ENCODE measurements at regions not wholly inside any gene's neighbourhood (a gene's known extent, or its start where the extent isn't known, plus 50 kb on each side); places are given as distances from the start of the nearest gene placed in this dataset.
"Not testable (repeated sequence)": the region's sequence is repeated elsewhere in the genome, so short reads cannot be mapped to it uniquely, and the experiment has no call there.

DNA sequence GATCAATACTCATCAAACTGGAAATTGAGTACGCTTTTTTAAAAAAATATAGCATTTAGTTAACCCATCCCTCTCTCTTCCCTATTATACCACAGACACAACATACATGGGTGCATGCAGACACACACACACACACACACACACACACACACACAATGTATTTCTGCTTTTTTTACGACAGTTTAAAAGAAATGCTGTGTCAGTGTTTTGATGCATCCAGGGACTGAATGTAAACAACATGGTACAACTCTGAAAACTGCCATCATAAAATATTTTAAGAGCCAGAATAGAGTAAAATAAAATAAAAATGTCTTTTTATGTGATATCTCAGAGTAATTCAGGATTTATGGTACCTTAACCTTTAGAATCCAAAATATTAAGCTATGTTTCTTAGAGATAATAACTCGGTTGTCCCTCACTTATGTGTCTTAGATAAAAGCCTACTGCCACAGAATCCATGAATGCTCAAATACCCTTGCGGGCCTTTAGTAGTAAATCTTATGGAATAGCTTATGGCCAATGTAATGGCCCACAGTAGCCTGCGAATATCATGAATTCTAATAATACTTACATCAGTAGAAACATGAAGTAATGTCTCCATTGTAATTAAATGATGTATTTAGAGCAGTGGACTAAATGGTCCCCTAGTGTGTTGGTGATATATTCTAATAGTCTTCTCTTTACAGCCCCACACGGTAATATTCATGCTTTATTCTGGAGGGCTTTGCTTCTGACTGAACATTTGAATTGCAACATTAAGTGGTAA lies 251.6 kb upstream of the FIGN start:
- no peak for DNase-seq

DNA sequence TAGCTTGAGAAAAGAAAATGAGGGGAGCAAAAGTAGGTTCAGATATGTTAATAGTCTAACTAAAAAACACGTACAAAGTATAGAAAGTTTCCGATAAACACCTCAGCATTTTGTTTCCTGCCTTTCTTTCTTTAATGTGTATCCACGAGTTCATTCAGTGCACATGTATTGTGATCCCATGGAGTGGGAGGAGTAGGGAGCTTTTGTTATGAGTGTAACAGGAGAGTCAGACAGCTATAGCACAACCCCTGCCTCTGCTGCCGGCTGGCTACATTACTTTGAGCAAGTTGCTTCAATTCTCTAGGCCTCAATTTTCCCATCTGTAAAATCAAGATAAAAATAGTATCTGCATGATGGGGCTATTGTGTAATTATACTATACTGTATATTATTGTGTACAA lies 249.2 kb upstream of the FIGN start:
- no peak for DNase-seq

More for the DNA sequence above, 251.6 kb upstream of the FIGN start:
- no peaks in the 10 kb centered on the region for H3K36me3 ChIP-seq (replicated peaks; ENCODE audit: control insufficient read depth, insufficient read depth, low read length)
- no peaks in the 10 kb centered on the region for H3K27me3 ChIP-seq (ENCODE audit: control insufficient read depth, insufficient read depth, low read length)
- H3K4me3 ChIP-seq (ENCODE audit: insufficient read depth, low read depth, low read length): no peak overlapping the region

DNA sequence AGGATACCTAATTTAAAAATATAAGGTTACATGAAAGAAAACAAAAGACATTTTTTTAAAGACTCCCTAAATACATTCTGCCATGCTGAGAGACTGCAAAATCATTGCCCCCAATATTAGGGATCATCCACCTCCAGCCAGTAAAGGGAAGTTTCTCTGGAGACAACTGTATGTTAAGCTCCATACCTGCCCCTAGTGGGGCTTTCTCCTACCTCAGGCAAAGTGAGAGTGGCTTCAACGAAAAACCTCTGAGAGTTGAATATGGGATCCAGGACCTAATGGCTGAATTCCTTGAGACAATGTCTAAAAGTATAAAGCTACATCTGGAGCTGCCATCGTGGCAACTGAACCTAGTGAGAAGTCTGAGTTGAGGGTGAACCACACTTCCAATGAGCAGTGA lies 248.1 kb upstream of the FIGN start:
- H3K36me3 ChIP-seq (replicated peaks; ENCODE audit: control insufficient read depth, insufficient read depth, low read length): no peaks in the 10 kb centered on the region

More for the DNA sequence above, 249.2 kb upstream of the FIGN start:
- Histone ChIP-seq H3K36me3 (replicated peaks; ENCODE audit: control insufficient read depth, insufficient read depth, low read length) (no peaks in the 10 kb centered on the region), H3K4me3 (ENCODE audit: insufficient read depth, low read depth, low read length) (no peak overlapping the region), H3K27me3 (ENCODE audit: control insufficient read depth, insufficient read depth, low read length) (no peaks in the 10 kb centered on the region)

DNA sequence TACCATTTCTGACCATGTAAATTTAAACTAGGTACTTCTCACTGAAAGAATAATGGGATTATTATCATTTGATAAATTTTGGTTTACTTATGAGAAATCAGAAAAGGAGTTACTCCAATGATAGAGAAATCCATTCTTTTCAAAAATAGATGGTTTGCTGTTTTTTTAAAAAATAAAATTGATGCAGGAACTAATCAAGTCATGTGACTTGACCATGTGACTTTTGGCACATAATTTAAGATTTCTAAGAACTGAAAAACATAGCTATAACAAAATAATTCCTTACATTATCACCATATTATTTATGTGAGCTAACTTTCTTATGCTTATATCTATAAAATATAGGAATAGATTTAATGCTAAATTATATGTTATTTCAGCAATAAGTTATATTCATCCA lies 247.1 kb upstream of the FIGN start:
- no peak for DNase-seq
- Histone ChIP-seq H3K27me3 (ENCODE audit: control insufficient read depth, insufficient read depth, low read length) (no peaks in the 10 kb centered on the region), H3K4me3 (ENCODE audit: insufficient read depth, low read depth, low read length) (no peak overlapping the region), H3K36me3 (replicated peaks; ENCODE audit: control insufficient read depth, insufficient read depth, low read length) (no peaks in the 10 kb centered on the region)

More for the DNA sequence above, 248.1 kb upstream of the FIGN start:
- no peak overlapping the region for H3K4me3 ChIP-seq (ENCODE audit: insufficient read depth, low read depth, low read length)
- DNase-seq: peak; percentile 2
- H3K27me3 ChIP-seq (ENCODE audit: control insufficient read depth, insufficient read depth, low read length): no peaks in the 10 kb centered on the region

DNA sequence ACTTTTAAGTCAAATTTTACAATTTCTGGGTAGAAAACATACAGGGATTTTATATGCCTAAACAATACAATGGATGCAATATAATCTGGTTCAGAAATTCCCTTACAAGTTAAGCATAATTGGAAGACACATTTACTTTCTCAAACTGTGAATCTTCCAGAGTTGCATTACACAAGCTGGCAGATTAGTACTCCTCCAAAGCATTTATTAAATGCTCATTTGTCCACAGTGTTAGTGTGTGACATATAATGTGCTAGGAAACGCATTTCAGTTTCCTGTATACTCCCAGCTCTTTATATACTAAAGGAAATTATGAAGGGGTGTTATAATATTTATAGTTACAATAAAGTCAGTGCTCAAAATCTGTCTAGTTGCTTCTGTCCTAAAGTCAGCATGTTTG lies 239.0 kb upstream of the FIGN start:
- Histone ChIP-seq H3K36me3 (replicated peaks; ENCODE audit: control insufficient read depth, insufficient read depth, low read length) (no peaks in the 10 kb centered on the region), H3K4me3 (ENCODE audit: insufficient read depth, low read depth, low read length) (no peak overlapping the region), H3K27me3 (ENCODE audit: control insufficient read depth, insufficient read depth, low read length) (no peaks in the 10 kb centered on the region)
- no peak for DNase-seq

DNA sequence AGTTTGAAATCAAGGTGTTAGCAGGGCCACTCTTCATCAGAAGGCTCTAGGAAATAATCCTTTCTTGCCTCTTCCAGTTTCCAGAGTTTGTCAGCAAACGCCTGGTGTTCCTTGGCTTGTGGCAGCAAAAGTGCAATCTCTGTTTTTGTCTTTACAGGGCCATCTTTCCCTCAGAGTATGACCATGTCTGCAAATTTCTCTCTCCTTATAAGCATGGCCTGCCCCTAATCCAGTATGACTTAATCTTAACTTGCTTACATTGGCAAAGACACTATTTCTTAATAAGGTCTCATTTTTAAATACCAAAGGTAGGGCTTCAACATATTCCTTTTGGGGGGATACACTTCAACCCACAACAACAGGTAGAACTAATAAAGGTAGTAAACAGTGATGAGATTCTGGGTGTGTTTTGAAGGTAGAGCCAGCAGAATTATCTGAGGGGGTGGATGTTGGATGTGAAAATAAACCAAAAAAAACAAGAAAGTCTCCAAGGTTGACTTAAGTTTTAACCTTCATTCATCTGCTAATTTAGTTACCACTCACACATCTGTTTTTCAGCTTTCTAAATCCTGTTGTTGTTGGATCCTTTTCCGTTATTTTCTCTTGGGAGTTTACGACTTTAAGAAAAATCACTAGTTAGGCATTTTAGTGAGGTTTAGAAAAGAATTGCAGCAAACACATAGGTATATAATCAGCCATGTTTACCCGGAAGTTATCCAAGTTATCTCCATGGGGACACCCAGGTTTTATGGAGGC lies 234.4 kb upstream of the FIGN start:
- no peak for DNase-seq
- H3K4me3 ChIP-seq (ENCODE audit: insufficient read depth, low read depth, low read length): no peak overlapping the region
- no peaks in the 10 kb centered on the region for H3K36me3 ChIP-seq (replicated peaks; ENCODE audit: control insufficient read depth, insufficient read depth, low read length)
- no peaks in the 10 kb centered on the region for H3K27me3 ChIP-seq (ENCODE audit: control insufficient read depth, insufficient read depth, low read length)

DNA sequence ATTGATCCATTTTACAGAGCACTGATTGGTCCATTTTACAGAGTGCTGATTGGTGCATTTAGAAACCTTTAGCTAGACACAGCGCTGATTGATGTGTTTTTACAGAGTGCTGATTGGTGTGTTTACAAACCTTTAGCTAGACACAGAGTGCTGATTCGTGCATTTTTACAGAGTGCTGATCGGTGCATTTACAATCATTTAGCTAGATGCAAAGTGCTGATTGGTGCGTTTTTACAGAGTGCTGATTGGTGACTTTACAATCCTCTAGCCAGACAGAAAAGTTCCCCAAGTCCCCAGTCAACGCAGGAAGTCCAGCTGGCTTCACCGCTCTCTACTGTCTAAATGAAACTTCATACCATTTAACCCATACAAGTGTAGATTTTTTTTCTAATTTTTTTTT lies 228.5 kb upstream of the FIGN start:
- H3K27me3 ChIP-seq (ENCODE audit: control insufficient read depth, insufficient read depth, low read length); H3K36me3 ChIP-seq (replicated peaks; ENCODE audit: control insufficient read depth, insufficient read depth, low read length); DNase-seq; H3K4me3 ChIP-seq (ENCODE audit: insufficient read depth, low read depth, low read length): not testable (repeated sequence)

DNA sequence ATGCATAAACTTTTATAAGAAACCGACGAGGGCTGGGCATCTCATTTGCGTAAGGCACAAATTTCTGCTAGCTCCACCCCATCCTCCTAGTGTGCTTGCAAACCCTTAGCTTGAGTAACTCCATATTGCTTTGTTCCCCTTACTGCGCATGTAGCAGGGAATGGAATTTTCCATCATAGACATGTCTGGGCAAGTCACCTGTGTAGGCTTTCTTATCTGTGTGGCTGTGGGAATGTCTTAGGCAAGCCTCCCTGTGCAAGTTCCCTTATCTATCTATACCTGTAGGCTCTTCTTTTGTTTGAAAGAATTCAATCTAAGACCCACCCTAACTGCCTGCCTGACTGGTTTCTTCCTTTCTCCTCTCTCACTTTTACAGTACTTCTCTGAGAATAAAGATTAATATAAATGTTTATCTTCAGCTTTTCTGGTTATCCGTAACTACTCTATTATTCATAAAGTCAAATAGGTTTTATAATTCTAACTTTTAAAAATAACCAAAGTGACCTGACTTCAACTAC lies 217.6 kb upstream of the FIGN start:
- Histone ChIP-seq H3K27me3 (ENCODE audit: control insufficient read depth, insufficient read depth, low read length) (no peaks in the 10 kb centered on the region), H3K36me3 (replicated peaks; ENCODE audit: control insufficient read depth, insufficient read depth, low read length) (no peaks in the 10 kb centered on the region), H3K4me3 (ENCODE audit: insufficient read depth, low read depth, low read length) (no peak overlapping the region)
- DNase-seq: no peak

DNA sequence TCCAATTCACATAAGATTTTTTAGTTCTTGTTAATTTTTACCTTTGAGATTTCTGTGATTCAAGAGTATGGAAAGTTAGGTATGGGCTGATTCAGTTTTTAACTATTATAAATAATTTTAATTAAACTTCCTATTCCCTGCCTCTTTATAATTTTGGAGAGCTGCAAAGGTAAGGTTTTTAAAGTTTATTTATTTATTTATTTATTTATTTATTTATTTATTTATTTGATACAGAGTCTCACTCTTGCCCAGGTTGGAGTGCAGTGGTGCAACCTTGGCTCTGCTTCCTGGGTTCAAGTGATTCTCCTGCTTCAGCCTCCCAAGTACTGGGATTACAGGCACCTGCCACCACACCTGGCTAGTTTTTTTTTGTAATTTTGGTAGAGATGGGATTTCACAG lies 215.5 kb upstream of the FIGN start:
- H3K36me3 ChIP-seq (replicated peaks; ENCODE audit: control insufficient read depth, insufficient read depth, low read length): no peaks in the 10 kb centered on the region
- H3K4me3 ChIP-seq (ENCODE audit: insufficient read depth, low read depth, low read length): no peak overlapping the region
- no peak for DNase-seq
- no peaks in the 10 kb centered on the region for H3K27me3 ChIP-seq (ENCODE audit: control insufficient read depth, insufficient read depth, low read length)

DNA sequence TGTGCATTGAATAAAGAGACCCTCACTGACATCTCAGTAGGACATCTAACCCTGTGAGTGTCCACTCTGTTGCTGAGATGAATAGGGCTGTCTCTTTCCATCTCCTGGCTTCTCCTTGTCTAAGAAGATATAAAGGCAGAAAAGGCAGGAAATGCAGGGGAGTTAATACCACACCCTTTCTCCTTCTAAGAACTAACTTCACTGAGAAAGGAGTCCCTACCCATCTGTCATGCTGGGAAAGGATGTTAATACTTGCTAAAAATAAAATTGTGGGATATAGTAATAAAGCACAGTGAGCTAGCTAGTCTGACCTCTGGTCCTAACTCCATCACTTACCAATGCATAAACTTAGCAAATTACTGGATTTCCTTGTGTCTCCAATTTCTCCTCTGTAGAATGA lies 213.9 kb upstream of the FIGN start:
- H3K27me3 ChIP-seq (ENCODE audit: control insufficient read depth, insufficient read depth, low read length): no peaks in the 10 kb centered on the region
- H3K36me3 ChIP-seq (replicated peaks; ENCODE audit: control insufficient read depth, insufficient read depth, low read length): no peaks in the 10 kb centered on the region
- no peak overlapping the region for H3K4me3 ChIP-seq (ENCODE audit: insufficient read depth, low read depth, low read length)
- DNase-seq: no peak

DNA sequence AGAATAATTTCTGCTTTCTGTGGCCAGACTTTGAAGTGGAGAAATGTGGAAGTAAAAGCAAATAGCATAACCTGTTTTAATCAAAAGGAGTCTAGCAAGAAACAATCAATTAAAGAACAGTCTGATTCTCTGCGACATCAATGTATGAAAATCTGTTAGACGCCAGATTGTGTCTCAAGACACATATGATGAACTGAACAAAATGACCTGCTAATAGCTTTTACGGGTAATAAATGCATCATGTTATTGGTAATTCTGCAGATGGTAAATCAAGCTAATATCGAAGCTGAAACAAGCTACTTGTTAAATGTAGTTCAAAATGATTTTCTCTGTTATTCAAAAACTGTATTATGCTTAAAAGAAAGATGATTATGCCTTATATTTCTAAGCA lies 208.5 kb upstream of the FIGN start:
- Histone ChIP-seq H3K27me3 (ENCODE audit: control insufficient read depth, insufficient read depth, low read length) (no peaks in the 10 kb centered on the region), H3K4me3 (ENCODE audit: insufficient read depth, low read depth, low read length) (no peak overlapping the region), H3K36me3 (replicated peaks; ENCODE audit: control insufficient read depth, insufficient read depth, low read length) (no peaks in the 10 kb centered on the region)
- no peak for DNase-seq

DNA sequence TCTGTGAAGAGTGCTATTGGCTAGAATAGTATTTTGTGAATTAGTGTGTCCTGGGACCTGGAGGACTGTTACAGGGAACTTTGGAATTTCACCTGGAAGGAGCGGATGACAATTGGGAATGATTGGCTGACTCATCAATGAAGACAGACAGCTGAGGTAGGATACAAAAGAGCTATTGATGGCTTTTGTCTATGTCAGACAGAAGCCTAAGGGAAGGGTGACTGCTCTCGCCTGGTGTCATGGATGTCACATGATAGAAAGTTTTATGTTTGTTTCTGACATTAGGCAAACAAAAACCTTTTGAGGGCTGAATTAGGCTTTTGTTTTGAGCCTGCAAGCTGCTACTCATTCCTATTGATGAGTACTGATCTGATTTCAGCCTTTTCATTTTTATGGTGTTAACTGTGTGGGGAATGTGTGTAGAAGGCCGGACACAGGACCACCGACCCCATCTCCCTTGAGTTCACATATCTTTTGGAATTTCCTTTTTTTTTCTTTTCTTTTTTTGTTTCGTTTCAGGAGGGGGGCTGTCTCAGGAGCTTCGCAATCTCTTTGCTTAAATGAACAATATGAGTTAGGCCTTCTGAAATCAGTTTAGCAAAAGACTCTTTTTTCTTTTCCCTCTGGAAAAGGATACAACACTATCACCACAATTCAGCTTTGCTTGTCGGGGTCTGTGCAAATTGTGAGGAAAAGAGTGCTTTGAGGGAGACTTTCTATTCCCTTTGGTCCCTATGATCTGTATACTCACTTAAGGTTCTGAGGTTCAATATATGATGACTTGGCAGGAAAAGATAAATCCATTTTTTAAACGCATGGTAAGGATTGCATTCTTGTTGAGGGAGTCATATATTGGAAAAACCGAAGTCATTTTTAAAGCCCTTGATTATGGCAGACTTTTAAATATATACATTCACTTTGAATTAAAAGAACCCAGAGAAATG lies 207.9 kb upstream of the FIGN start:
- H3K4me3 ChIP-seq (ENCODE audit: insufficient read depth, low read depth, low read length): no peak overlapping the region
- DNase-seq: peak; percentile 4
- H3K36me3 ChIP-seq (replicated peaks; ENCODE audit: control insufficient read depth, insufficient read depth, low read length): no peaks in the 10 kb centered on the region
- no peaks in the 10 kb centered on the region for H3K27me3 ChIP-seq (ENCODE audit: control insufficient read depth, insufficient read depth, low read length)

DNA sequence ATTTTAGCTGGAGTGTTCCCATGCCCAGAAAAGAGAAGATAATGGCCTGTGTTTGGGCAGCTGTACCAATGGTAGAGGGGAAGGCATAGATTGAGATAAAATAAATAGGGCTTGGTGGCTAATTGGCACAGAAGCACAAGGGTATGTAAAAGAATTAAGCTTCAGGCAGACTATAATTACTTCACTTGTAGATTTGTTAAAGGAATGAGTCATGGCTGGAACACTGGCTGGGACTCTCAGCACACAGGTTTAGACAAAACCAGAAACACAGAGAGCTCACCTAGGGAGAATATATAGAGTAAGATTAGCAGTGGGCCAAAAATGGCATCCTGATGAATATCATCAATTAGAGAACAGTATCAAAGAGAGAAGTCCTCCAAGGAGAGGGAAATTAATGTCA lies 198.3 kb upstream of the FIGN start:
- Histone ChIP-seq H3K4me3 (ENCODE audit: insufficient read depth, low read depth, low read length) (no peak overlapping the region), H3K36me3 (replicated peaks; ENCODE audit: control insufficient read depth, insufficient read depth, low read length) (no peaks in the 10 kb centered on the region), H3K27me3 (ENCODE audit: control insufficient read depth, insufficient read depth, low read length) (no peaks in the 10 kb centered on the region)
- no peak for DNase-seq

DNA sequence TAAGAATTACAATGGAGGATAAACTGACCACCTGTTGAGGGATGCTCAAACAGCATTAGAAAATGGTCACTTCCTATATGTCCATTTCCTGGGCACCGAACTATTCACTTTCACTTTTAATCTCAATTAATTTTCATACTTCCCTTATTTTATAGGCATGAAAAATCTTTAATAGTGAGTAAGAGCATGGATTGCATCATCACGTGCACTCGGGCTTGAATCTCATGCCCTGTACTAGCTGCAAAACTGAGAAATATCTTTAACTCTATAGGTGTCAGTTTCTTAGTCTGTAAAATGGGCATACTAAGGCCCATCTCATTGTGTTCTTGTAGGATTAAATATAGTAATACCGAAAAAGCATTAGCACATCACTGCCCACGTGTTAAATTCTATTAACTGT lies 183.9 kb upstream of the FIGN start:
- DNase-seq: no peak
- Histone ChIP-seq H3K27me3 (ENCODE audit: control insufficient read depth, insufficient read depth, low read length) (no peaks in the 10 kb centered on the region), H3K36me3 (replicated peaks; ENCODE audit: control insufficient read depth, insufficient read depth, low read length) (no peaks in the 10 kb centered on the region), H3K4me3 (ENCODE audit: insufficient read depth, low read depth, low read length) (no peak overlapping the region)
